ENCODE measurements at regions not wholly inside any gene's neighbourhood (a gene's known extent, or its start where the extent isn't known, plus 50 kb on each side); places are given as distances from the start of the nearest gene placed in this dataset.

GRCh38 chr10:88200312-88201032 lies 337.0 kb downstream of the PTEN start:
- DNase-seq (ENCODE audit: low read depth in 2 of 2): no peak

DNA sequence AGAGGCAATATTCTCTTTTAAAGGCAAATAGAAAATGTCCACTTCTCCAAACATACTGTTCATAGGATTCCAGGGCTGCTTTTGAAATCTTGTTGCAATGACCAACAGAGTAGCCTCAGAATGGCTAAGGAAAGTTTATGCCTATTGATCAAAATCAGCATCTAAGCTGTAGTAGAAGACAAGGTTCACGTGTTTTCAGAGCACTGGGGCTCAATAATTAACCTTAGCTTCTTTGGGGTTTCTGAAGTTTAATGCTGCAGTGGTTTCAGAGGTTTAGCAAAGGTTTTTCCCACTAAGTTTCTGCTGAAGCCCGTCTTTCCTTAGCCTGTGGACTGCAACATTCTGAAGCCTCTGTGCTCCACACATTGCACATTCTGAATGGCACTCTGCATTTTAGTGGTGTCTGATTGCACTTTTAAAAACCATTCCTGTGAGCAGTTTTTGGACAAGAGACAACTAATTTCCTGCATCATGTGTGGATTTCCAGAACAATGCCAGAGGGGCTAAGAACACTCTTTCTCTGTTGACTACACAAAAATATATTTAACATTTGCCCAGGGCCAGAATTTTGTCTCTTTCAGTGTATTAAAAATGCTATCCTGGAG lies 342.5 kb downstream of the PTEN start:
- DNase-seq (ENCODE audit: low read depth in 2 of 2): no peak

- no peak for DNase-seq (ENCODE audit: low read depth in 2 of 2)
These were observed 343.7 kb downstream of the PTEN start for GRCh38 chr10:88207121-88207546.

DNA sequence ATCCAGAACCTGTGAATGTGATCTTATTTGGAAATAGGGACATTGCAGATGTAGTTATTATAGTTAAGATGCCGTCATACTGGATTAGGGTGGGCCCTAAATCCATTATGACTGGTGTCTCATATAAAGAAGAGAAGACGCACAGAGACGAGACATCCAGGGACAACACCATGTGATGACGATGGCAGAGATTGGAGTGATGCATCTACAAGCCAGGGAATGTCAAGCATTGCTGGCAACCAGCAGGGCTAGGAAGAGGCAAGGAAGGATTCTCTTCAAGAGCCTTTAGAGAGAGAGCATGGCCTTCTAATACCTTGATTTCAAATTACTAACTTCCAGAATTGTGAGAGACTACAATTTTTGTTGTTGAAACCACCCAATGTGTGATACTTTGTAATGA lies 345.8 kb downstream of the PTEN start:
- DNase-seq (ENCODE audit: low read depth in 2 of 2): no peak

GRCh38 chr10:88209837-88210561 lies 346.6 kb downstream of the PTEN start:
- DNase-seq (ENCODE audit: low read depth in 2 of 2): no peak

- DNase-seq (ENCODE audit: low read depth in 2 of 2): no peak
These were observed 347.8 kb downstream of the PTEN start for GRCh38 chr10:88211230-88211629.

GRCh38 chr10:88212069-88212468 lies 348.6 kb downstream of the PTEN start:
- DNase-seq (ENCODE audit: low read depth in 2 of 2): no peak

DNA sequence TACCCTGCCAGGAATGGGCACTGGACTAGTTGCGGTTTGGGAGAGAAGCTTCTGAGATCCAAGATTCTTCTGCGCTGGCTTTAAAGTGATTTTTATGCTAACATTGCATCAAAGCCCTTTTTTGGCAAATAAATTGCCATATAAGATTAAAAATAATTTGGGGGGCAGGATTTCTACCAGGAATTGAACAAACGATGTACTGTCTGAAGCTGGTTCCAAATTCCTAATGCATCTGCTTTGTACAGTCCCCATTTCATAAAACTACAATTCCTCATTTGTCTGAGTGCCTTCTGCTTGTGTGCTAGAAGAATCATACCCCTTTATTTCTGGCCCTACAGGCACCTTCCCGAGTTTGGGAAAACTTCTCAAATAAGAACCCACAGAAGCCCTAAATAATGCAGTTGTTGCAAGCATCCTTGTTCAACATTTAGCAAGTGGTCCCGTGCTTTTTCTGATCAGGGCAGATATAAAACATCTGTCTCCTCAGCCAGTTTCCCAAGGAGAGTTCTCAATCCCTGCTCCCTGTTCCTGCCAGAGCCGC lies 349.7 kb downstream of the PTEN start:
- no peak for DNase-seq (ENCODE audit: low read depth in 2 of 2)

- DNase-seq (ENCODE audit: low read depth in 2 of 2): no peak
These were observed 353.6 kb downstream of the PTEN start for GRCh38 chr10:88216976-88217375.

- no peak for DNase-seq (ENCODE audit: low read depth in 2 of 2)
These were observed 354.9 kb downstream of the PTEN start for GRCh38 chr10:88218362-88218761.

DNA sequence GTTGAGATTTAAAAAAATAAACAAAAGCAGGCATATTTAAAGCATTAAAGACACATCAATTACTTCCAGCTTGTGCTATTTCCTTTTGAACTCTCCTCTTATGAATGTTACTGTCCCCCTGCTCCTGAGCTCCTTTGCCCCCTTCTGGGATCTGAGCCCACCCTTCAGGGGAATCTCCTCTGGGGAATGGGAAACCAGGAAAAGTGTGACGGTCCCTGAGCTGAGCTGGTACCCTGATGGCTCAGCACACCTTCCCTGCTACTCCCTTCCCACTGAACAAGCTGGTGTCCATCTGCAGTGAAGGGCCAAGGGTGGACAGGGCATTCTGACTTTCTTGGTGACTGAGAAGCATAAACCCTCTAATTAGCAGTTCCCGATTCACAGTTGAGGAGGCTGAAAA lies 356.3 kb downstream of the PTEN start:
- no peak for DNase-seq (ENCODE audit: low read depth in 2 of 2)

GRCh38 chr10:88221010-88221973 lies 357.9 kb downstream of the PTEN start:
- DNase-seq (ENCODE audit: low read depth in 2 of 2): no peak

- no peak for DNase-seq (ENCODE audit: low read depth in 2 of 2)
These were observed 359.5 kb downstream of the PTEN start for GRCh38 chr10:88222881-88223280.
